NCI-H460 (cell line): ENCODE measurements at regions not wholly inside any gene's neighbourhood (a gene's known extent, or its start where the extent isn't known, plus 50 kb on each side); places are given as distances from the start of the nearest gene placed in this dataset.
"Not testable (repeated sequence)": the region's sequence is repeated elsewhere in the genome, so short reads cannot be mapped to it uniquely, and the experiment has no call there.

ENCODE experiments used
- DNase-seq: peaks from one replicate; pipeline ENCODE4 v3.0.0-alpha.2; 2016; ENCODE audit warnings: low read depth; ENCODE audit errors: extremely low read depth

DNA sequence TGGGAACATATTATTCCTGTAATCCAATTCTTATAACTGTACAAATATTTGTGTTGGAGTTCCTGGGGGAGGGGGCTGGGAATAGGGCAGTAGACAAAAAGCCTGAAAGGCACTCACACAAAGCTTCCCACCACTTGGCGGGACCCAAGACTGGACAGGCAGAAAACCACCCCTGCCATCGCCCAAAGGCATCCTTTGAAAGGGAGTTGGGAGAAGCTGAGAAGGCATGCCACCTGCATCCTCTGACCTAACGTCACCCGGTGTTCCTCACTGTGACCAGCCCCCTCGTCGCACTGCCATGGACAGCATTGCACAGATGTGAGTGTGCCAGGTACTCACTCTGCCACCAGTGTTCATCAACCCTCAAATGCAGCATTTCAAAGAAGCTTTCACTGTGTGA lies 80.6 kb upstream of the SMIM23 start:
- DNase-seq: no peak

GRCh38 chr5:171705830-171706468 lies 79.7 kb upstream of the SMIM23 start:
- DNase-seq: no peak

DNA sequence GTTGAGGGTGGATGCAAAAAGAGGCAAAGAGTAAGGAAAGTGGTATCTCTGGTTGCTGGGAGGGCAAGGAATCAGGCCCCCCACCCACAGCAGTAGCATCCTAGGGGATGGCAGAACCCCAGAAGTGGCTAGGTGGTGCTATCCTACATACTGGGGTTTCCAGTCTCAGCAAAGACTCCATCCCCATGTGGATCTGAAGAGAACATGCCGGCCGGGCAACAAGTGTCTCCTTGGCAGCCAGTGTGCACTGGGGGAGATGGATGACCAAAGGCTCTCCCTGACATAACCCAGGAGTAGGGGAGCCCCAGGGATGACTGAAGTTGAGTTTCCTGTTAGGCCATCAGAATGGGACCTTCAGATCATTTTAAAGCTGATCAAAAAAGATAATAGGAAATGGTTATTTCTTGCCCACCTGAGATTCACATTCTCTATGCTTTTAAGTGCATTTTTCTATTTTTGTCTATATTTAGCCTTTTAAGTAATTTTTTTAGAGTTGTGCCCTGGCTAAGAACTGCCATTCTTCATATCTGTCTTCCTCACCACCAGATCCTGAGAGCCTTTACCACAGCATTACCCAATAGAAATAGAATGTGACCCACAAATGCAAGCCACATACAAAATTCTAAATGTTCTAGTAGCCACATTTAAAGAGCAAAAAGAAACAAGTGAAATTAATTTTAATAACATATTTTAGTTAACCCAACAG lies 78.7 kb upstream of the SMIM23 start:
- no peak for DNase-seq

GRCh38 chr5:171707442-171707792 lies 78.2 kb upstream of the SMIM23 start:
- DNase-seq: no peak

GRCh38 chr5:171709930-171710329 lies 75.7 kb upstream of the SMIM23 start:
- no peak for DNase-seq

DNA sequence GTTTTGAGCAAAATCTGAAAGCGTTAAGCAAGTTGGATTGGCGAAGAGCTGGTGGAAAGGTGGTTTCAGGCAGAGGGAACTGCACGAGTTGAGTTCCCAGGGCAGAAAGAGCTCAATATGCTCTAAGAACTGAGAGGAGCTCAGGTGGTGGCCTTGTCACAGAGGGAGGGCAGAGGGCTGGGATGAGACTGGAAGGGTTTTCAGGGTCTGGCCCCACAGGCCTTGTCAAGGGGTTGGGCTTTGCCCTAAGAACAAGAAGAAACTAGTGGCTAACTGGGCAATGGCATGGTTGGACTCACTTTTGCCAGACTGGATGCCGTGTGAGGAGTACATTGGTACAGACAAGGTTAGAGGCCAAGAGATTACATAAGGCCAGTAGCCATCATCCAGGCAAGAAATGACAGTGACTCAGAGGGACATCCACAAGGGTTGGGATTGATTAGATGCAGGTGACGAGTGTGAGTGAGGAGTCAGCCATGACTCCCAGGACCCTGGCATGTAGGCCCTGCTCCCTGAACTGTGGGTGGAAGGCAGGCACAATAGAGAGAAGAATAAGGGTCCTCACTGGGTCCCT lies 75.1 kb upstream of the SMIM23 start:
- no peak for DNase-seq

- no peak for DNase-seq
Measured at GRCh38 chr5:171711571-171711970, 74.0 kb upstream of the SMIM23 start.

DNA sequence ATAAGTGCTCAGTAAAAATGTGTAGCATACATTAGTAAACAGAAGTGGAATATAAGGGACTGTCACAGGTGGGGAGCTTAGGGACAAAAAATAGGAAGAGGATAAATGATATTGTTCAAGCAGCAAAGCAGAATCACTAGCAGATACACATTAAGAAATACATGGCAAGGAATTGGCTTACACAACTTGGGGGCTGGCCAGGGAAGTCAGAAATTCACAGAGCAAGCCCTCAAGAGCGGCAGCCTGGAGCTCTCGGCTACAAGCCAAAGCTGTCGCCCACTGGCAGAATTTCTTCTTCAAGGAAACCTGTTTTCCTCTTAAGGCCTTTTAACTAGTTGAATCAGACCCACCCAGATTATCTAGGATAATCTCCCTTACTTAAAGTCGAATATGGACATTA lies 73.0 kb upstream of the SMIM23 start:
- no peak for DNase-seq

- no peak for DNase-seq
Measured at GRCh38 chr5:171713152-171713551, 72.5 kb upstream of the SMIM23 start.

DNA sequence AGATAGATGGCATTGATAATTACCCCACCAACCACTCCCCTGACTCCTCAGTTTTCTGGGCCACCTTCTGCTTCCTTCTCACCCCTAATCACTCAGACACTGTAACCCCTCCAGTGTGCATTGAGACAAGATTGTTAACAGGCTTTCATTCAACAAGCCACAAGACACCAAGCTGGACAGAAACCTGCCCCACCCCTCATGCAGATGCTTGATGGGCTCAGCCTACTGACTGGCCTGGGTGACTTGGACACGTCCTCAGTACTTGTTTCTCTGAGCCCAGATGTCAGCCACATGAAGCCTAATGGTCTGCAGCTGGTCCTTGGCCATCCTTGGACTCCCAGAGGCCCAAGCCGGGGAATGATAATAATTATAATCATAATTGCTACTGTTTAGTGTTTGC lies 71.4 kb upstream of the SMIM23 start:
- no peak for DNase-seq

- DNase-seq: no peak
Measured at GRCh38 chr5:171714851-171715250, 70.8 kb upstream of the SMIM23 start.

GRCh38 chr5:171715551-171715950 lies 70.1 kb upstream of the SMIM23 start:
- DNase-seq: no peak

GRCh38 chr5:171720086-171720485 lies 65.5 kb upstream of the SMIM23 start:
- DNase-seq: no peak

DNA sequence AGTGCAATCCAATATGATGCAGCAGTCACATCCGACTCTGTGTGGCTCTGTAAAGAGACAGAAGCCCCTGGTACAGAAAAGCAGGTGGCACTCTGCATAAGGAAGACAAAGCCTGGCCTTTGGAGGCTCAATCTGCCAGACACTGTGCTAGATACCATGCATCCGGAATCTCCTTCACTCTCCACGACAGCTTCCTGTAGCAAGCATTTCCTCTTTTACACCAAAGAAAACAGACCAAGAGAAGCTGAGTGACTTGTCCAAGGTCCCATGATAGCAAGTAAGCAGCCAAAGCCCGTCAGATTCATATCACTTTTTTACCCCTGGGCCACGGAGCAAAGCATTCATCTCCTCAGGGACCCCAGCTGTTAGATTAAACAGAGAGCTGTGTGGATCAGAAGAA lies 64.2 kb upstream of the SMIM23 start:
- DNase-seq: no peak

DNA sequence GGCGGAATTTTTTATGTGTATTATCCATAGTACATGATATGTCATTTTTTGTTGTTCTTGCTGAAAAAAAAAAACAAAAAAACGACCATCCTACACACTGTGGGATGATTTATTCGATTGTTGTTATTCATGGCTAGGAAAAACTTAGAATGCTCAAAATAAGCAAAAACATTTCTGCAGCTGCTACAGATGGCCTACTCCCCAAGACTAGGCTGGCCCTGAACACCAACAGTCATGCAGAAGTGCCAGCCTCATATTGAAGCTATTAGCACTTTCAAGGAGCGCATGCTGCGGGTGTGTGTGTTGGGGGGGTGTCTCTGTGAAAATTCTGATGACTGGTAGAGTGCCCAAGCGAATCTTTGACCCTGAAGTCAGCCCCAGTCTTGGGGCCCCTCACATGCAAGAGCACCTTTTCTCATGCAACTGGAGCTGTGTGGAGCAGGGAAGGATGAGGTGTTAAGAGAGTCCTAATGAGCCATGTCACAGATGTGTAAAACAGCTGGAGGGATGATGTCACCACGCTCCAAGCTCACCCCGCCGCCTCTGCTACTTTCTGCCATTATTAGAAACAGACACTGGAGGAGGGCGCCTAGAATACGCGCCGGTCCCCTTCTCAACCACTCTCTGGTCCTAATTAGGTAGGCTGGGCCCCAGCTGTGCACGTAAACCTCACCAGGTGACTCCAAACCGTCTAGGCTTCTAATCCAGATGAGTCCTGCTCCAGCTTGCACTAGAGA lies 61.0 kb upstream of the SMIM23 start:
- no peak for DNase-seq

DNA sequence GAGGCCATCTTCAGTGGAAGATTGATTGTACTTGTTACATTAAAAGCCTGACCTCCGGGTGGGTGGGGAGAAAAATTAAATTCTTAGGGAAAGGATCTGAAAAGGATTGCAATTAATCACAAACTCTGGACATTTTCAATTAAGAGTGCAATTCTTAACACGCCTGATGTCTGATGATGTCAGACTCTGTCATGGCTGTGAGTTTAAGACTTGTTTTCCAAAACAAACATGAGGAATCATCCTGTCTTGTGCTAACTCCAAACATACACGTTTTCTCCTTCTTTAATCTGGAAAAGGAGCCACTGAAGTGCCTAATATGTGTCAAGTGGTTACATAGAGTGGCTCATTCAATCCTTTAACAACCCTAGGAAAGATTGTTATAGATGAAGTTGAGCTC lies 60.4 kb upstream of the SMIM23 start:
- no peak for DNase-seq

DNA sequence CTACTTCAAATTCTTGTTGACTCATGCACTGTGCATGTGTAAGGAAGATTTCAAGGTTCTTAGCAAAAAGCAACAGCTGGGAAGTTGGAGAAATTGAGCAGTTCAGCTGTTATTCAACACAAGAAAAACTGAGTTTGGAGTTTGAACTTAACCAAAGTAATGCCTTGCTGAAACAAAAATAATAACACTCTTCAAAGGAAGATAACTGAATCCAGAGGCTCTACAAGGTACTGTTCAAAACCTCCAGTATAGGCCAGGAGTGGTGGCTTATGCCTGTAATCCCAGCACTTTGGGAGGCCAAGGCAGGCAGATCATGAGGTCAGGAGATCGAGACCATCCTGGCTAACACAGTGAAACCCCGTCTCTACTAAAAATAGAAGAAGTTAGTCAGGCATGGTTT lies 58.8 kb upstream of the SMIM23 start:
- DNase-seq: not testable (repeated sequence)

- DNase-seq: no peak
Measured at GRCh38 chr5:171728686-171729085, 56.9 kb upstream of the SMIM23 start.
